Skeletal muscle tissue (tissue), 3 donors: ENCODE measurements at regions not wholly inside any gene's neighbourhood (a gene's known extent, or its start where the extent isn't known, plus 50 kb on each side); places are given as distances from the start of the nearest gene placed in this dataset.

Experiments used
- H3K27ac ChIP-seq: one replicate; pipeline ENCODE4 v1.7.0; 2013; ENCODE audit warnings: mild to moderate bottlenecking, low read depth, low read length, inconsistent platforms
- H3K27me3 ChIP-seq, 3 donors: one replicate each; pipeline ENCODE4 v1.7.0; 2013; ENCODE audit warnings: low read length in 3 of 3; ENCODE audit not compliant: control insufficient read depth in 3 of 3, insufficient read depth in 3 of 3
- H3K36me3 ChIP-seq, 3 donors: one replicate each; pipeline ENCODE4 v1.7.0; 2013; ENCODE audit warnings: low read length in 3 of 3; ENCODE audit not compliant: control insufficient read depth in 3 of 3, insufficient read depth in 3 of 3
- H3K4me1 ChIP-seq, 3 donors: one replicate each; pipeline ENCODE4 v1.7.0; 2013; ENCODE audit warnings: low read length in 3 of 3, mild to moderate bottlenecking in 3 of 3; ENCODE audit not compliant: control insufficient read depth in 3 of 3, insufficient read depth in 3 of 3
- H3K4me3 ChIP-seq, 3 donors: one replicate each; pipeline ENCODE4 v1.7.0; 2013; ENCODE audit warnings: low read length in 3 of 3
- H3K9ac ChIP-seq, 3 donors: one replicate each; pipeline ENCODE4 v1.7.0; 2013; ENCODE audit warnings: low read length in 3 of 3, mild to moderate bottlenecking in 3 of 3, moderate library complexity in 2 of 3, low read depth in 1 of 3
- H3K9me3 ChIP-seq, 3 donors: one replicate each; pipeline ENCODE4 v1.7.0; 2013; ENCODE audit warnings: low read length in 3 of 3; ENCODE audit not compliant: control insufficient read depth in 3 of 3
- donor health status: Osteomylitis.

GRCh38 chr3:25037049-25037547 lies 391.0 kb upstream of the RARB start:
- Histone ChIP-seq H3K9me3 (no peaks in the 10 kb centered on the region), H3K4me3 (no peak overlapping the region), H3K4me1 (peaks cover 2 to 12% (median 7%) of the 10 kb centered on the region in 3 donors), H3K9ac (no peak overlapping the region), H3K27ac (no peak overlapping the region), H3K27me3 (no peaks in the 10 kb centered on the region), H3K36me3 (no peaks in the 10 kb centered on the region)

GRCh38 chr3:25038271-25038670 lies 389.8 kb upstream of the RARB start:
- Histone ChIP-seq H3K9me3 (no peaks in the 10 kb centered on the region), H3K36me3 (no peaks in the 10 kb centered on the region), H3K4me1 (peaks cover 2 to 12% (median 7%) of the 10 kb centered on the region in 3 donors), H3K4me3 (no peak overlapping the region), H3K9ac (no peak overlapping the region), H3K27ac (no peak overlapping the region), H3K27me3 (no peaks in the 10 kb centered on the region)

- Histone ChIP-seq H3K27me3 (no peaks in the 10 kb centered on the region), H3K36me3 (no peaks in the 10 kb centered on the region), H3K9me3 (no peaks in the 10 kb centered on the region), H3K4me3 (no peak overlapping the region), H3K9ac (no peak overlapping the region), H3K4me1 (peaks cover 2 to 12% (median 7%) of the 10 kb centered on the region in 3 donors), H3K27ac (no peak overlapping the region)
These were observed 389.1 kb upstream of the RARB start for GRCh38 chr3:25038922-25039321.

GRCh38 chr3:25040748-25041147 lies 387.3 kb upstream of the RARB start:
- Histone ChIP-seq H3K9ac (no peak overlapping the region), H3K36me3 (no peaks in the 10 kb centered on the region), H3K27me3 (no peaks in the 10 kb centered on the region), H3K4me3 (no peak overlapping the region), H3K4me1 (peaks cover 2 to 16% (median 11%) of the 10 kb centered on the region in 3 donors), H3K27ac (no peak overlapping the region), H3K9me3 (no peaks in the 10 kb centered on the region)

GRCh38 chr3:25041871-25042584 lies 386.0 kb upstream of the RARB start:
- Histone ChIP-seq H3K9me3 (no peaks in the 10 kb centered on the region), H3K27ac (no peak overlapping the region), H3K4me1 (peaks cover 2 to 16% (median 9%) of the 10 kb centered on the region in 3 donors), H3K27me3 (no peaks in the 10 kb centered on the region), H3K9ac (no peak overlapping the region), H3K36me3 (no peaks in the 10 kb centered on the region), H3K4me3 (no peak overlapping the region)

GRCh38 chr3:25043177-25043576 lies 384.9 kb upstream of the RARB start:
- Histone ChIP-seq H3K9me3 (no peaks in the 10 kb centered on the region), H3K4me3 (no peak overlapping the region), H3K4me1 (peaks cover 2 to 8% (median 4%) of the 10 kb centered on the region in 3 donors), H3K36me3 (no peaks in the 10 kb centered on the region), H3K27me3 (no peaks in the 10 kb centered on the region), H3K27ac (no peak overlapping the region), H3K9ac (no peak overlapping the region)

GRCh38 chr3:25043749-25044148 lies 384.3 kb upstream of the RARB start:
- H3K9ac ChIP-seq, result no peak overlapping the region
- no peaks in the 10 kb centered on the region for H3K27me3 ChIP-seq
- no peaks in the 10 kb centered on the region for H3K36me3 ChIP-seq
- no peaks in the 10 kb centered on the region for H3K9me3 ChIP-seq
- no peak overlapping the region for H3K4me3 ChIP-seq
- H3K27ac ChIP-seq, result no peak overlapping the region
- peaks cover 0 to 4% (median 3%) of the 10 kb centered on the region in 3 donors for H3K4me1 ChIP-seq

- H3K27ac ChIP-seq, result no peak overlapping the region
- no peak overlapping the region for H3K4me3 ChIP-seq
- no peaks in the 10 kb centered on the region for H3K9me3 ChIP-seq
- H3K27me3 ChIP-seq, result no peaks in the 10 kb centered on the region
- H3K36me3 ChIP-seq, result no peaks in the 10 kb centered on the region
- no peak overlapping the region for H3K9ac ChIP-seq
- peaks cover 0 to 4% (median 3%) of the 10 kb centered on the region in 3 donors for H3K4me1 ChIP-seq
These were observed 383.0 kb upstream of the RARB start for GRCh38 chr3:25044762-25045710.

- Histone ChIP-seq H3K36me3 (no peaks in the 10 kb centered on the region), H3K27ac (no peak overlapping the region), H3K9me3 (no peaks in the 10 kb centered on the region), H3K4me1 (peaks cover 0 to 4% (median 3%) of the 10 kb centered on the region in 3 donors), H3K27me3 (no peaks in the 10 kb centered on the region), H3K4me3 (no peak overlapping the region), H3K9ac (no peak overlapping the region)
These were observed 380.9 kb upstream of the RARB start for GRCh38 chr3:25046911-25047771.
